Erythroblast (primary cell): ENCODE measurements at regions not wholly inside any gene's neighbourhood (a gene's known extent, or its start where the extent isn't known, plus 50 kb on each side); places are given as distances from the start of the nearest gene placed in this dataset.

Experiments used
- GATA1 ChIP-seq: IDR thresholded peaks from 2 replicates; pipeline ENCODE4 v1.6.1; 2011; ENCODE audit warnings: low read depth, mild to moderate bottlenecking, control low read depth, low read length, moderate library complexity
- POLR2A ChIP-seq: IDR thresholded peaks from 2 replicates; pipeline ENCODE4 v1.6.1; 2011; ENCODE audit warnings: mild to moderate bottlenecking, low read length

DNA sequence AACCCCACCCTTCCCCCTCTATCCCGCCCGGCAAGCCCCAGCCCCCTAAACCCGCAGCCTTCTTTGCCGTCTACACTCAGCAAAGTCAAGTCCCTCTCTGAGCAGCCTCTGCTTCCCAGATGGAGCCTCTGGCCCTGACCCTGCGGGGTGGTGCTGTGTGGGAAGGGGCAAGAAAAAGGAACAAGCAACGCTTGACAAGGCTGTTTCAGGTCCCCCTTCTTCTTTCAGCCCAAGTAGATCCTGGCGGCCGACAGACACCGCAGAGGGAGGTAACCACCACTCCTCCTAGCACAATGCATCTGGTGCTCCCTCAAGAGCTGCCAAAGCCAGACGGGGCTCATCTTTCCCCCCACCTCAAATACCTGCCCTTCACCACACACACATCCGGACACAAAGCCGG is 178.3 kb downstream of the ENGASE start:
- TF ChIP-seq POLR2A = no peak
- no peak for TF ChIP-seq GATA1
